ENCODE measurements at regions not wholly inside any gene's neighbourhood (a gene's known extent, or its start where the extent isn't known, plus 50 kb on each side); places are given as distances from the start of the nearest gene placed in this dataset.

DNA sequence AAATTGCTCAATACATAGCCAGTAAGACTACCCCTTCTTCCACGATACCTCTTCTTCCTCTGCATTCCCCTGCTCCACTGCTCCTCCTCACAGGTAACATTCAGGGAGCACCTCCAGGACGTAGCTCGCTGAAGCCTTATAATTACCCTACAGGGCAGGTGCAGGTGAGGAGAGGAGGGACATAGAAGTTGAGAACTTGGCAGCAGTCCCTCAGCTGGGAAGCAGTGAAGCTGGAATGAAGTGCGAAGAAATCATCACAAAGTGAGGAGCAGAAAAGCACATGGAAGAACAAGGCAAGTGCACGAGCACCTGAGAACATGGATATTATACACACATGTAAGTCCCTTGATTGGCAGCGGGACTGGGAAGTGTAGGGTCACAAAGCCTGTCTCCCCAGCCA, 118.2 kb downstream of the HSD17B3 start:
- TF ChIP-seq, protein P1, sequence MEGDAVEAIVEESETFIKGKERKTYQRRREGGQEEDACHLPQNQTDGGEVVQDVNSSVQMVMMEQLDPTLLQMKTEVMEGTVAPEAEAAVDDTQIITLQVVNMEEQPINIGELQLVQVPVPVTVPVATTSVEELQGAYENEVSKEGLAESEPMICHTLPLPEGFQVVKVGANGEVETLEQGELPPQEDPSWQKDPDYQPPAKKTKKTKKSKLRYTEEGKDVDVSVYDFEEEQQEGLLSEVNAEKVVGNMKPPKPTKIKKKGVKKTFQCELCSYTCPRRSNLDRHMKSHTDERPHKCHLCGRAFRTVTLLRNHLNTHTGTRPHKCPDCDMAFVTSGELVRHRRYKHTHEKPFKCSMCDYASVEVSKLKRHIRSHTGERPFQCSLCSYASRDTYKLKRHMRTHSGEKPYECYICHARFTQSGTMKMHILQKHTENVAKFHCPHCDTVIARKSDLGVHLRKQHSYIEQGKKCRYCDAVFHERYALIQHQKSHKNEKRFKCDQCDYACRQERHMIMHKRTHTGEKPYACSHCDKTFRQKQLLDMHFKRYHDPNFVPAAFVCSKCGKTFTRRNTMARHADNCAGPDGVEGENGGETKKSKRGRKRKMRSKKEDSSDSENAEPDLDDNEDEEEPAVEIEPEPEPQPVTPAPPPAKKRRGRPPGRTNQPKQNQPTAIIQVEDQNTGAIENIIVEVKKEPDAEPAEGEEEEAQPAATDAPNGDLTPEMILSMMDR (conservative IDR thresholded peaks at IDR 0.05), result no peak
- no peak overlapping the region for H3K27ac ChIP-seq

GRCh38 chr9:96178153-96178552, 123.8 kb downstream of the HSD17B3 start:
- no peak overlapping the region for H3K27ac ChIP-seq
- TF ChIP-seq, protein P1 (conservative IDR thresholded peaks at IDR 0.05), result no peak

DNA sequence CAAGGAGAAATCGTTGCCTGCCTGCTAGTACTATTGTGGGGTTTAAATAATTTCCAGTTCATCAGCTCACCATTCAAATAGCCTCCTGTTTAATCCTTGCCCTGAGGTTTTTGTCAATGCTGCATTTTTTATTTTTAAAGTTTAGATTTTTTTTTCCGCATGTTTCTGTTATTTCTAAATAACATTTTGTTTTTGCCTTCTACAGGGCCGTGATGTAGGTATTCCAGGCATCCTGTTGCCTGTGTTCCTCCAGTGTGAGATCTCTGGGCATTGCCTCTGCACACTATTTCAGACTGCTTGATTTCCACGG, 124.3 kb downstream of the HSD17B3 start:
- H3K27ac ChIP-seq, result no peak overlapping the region
- TF ChIP-seq, protein P1 (conservative IDR thresholded peaks at IDR 0.05), result no peak

DNA sequence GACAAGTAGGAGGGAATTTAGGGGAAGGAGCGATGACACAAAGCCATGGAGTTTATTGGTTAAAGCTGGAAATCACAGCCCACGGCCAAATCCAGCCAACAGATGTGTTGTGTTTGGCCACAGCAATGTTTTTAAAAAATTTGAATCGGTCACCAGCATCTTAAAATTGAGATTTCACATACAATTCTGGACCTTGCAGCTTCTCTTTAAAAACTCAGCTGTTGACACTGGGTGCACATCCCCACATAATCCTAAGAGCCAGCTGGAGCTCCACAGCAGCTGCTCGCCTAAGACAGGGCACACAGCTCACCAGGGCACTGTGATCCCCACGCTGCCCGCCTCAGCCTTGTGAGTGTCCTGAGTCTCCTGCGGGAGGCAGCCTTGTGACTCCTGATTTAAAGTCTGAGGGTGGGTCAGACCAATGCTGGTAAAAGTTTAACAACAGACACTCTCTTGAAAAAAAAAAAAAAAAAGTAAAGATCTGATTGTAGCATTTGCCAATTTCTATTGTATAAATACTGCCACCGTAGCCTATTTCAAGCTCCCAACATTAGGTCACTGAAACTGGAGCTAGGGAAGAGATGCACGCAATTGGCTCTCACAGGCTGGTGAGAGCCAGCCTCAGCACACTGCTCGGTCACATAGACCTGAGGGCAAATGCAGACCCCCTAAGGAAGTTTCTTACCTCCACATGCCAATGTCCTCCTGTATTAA, 124.8 kb downstream of the HSD17B3 start:
- TF ChIP-seq, protein P1 (conservative IDR thresholded peaks at IDR 0.05), result no peak
- no peak overlapping the region for H3K27ac ChIP-seq

GRCh38 chr9:96175796-96176195, 126.2 kb downstream of the HSD17B3 start:
- TF ChIP-seq, protein P1 (conservative IDR thresholded peaks at IDR 0.05), result no peak

GRCh38 chr9:96175001-96175400, 127.0 kb downstream of the HSD17B3 start:
- TF ChIP-seq, protein P1 (conservative IDR thresholded peaks at IDR 0.05), result no peak
- H3K27ac ChIP-seq, result no peak overlapping the region

More at GRCh38 chr9:96175796-96176195, 126.2 kb downstream of the HSD17B3 start:
- no peak overlapping the region for H3K27ac ChIP-seq

- H3K27ac ChIP-seq, result no peak overlapping the region
- TF ChIP-seq, protein P1 (conservative IDR thresholded peaks at IDR 0.05), result no peak
Observed at GRCh38 chr9:96174371-96174770, 127.6 kb downstream of the HSD17B3 start.
